ENCODE measurements at regions not wholly inside any gene's neighbourhood (a gene's known extent, or its start where the extent isn't known, plus 50 kb on each side); places are given as distances from the start of the nearest gene placed in this dataset.

DNA sequence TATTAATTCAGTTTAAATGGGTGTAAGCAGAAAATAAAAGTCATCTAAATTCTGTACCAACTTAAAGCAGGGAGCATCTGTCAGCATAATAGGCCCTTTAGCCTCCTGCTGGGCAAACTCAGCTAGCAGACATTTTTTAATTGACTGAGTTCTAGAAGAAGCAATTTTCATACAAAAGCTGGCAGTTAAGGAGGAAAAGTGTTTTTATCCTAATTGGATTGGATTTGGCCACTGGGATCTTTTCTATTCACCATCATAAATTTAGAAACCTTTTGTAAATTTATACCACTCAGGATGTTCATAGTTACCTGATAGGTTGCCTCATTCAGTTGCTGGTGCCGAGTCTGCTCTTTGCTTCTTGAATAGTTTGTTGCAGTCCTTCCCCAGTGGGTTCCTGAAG is 262.7 kb upstream of the FSIP2 start (continued):
- TF ChIP-seq, protein P1, sequence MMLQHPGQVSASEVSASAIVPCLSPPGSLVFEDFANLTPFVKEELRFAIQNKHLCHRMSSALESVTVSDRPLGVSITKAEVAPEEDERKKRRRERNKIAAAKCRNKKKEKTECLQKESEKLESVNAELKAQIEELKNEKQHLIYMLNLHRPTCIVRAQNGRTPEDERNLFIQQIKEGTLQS (IDR thresholded peaks at IDR 0.05; ENCODE audit: insufficient read depth, low read depth, low read length), result no peak

Data from H1 (cell line).